Bronchial epithelial cell (primary cell): ENCODE measurements at regions not wholly inside any gene's neighbourhood (a gene's known extent, or its start where the extent isn't known, plus 50 kb on each side); places are given as distances from the start of the nearest gene placed in this dataset.

Experiments
- DNase-seq: peaks from one replicate; pipeline ENCODE4 v3.0.0-alpha.2; 2010; ENCODE audit warnings: low read depth
- FAIRE-seq: peaks from 2 replicates; lab custom pipeline; 2011; peaks lifted over from hg19 to GRCh38; lab: Jason Lieb, UNC
- H3K27me3 ChIP-seq: 2 replicates; pipeline ENCODE4 v1.5.1; 2011; ENCODE audit warnings: low read length; ENCODE audit not compliant: control insufficient read depth, insufficient read depth
- H3K36me3 ChIP-seq: 2 replicates; pipeline ENCODE4 v1.5.1; 2011; ENCODE audit warnings: low read length; ENCODE audit not compliant: control insufficient read depth, insufficient read depth
- H3K4me3 ChIP-seq: 2 replicates; pipeline ENCODE4 v1.5.1; 2011; ENCODE audit warnings: mild to moderate bottlenecking, low read depth, low read length, control low read depth
- TF ChIP-seq, protein P1 (sequence below): IDR thresholded peaks from 2 replicates; pipeline ENCODE4 v1.5.1; 2011; ENCODE audit warnings: mild to moderate bottlenecking, moderate library complexity, low read length, control low read depth, inconsistent platforms; ENCODE audit not compliant: insufficient read depth, severe bottlenecking

DNA sequence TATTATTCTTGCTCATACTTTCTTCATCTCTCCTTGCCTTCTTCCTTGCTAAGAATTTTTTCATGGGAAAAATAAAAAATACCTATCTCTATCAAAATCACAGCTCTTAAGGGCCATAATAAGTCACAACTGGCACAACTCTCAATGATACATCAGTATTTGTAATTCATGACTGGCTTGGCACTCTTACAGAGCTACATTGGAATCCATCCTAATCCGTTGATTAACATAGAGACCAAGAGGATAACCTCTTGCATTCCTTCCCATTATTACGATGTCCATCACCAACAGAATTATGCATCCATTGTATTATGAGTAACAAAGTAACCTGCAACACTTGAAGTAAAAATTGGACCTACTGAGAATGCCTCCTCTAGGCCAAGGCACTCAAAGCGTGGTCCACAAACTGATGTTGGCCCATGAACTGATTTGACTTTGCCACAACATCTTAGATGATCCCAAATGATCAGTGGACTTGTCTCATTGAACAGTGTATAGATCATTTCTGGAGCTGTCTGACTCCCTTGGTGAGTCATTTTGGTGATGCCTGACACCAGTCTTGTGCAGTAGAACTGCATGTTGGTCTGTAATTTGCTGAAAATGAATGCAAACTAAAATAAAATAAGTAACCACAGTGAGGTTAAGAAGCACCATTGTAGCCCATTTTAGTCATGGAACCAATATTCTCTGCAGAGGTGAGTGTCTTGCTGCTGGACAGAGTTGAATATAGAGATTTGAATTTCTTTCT is 163.2 kb downstream of the AXIN2 start:
- Histone ChIP-seq H3K36me3 (no peaks in the 10 kb centered on the region), H3K27me3 (no peaks in the 10 kb centered on the region), H3K4me3 (no peak overlapping the region)
- no peak for DNase-seq
- TF ChIP-seq, protein P1, sequence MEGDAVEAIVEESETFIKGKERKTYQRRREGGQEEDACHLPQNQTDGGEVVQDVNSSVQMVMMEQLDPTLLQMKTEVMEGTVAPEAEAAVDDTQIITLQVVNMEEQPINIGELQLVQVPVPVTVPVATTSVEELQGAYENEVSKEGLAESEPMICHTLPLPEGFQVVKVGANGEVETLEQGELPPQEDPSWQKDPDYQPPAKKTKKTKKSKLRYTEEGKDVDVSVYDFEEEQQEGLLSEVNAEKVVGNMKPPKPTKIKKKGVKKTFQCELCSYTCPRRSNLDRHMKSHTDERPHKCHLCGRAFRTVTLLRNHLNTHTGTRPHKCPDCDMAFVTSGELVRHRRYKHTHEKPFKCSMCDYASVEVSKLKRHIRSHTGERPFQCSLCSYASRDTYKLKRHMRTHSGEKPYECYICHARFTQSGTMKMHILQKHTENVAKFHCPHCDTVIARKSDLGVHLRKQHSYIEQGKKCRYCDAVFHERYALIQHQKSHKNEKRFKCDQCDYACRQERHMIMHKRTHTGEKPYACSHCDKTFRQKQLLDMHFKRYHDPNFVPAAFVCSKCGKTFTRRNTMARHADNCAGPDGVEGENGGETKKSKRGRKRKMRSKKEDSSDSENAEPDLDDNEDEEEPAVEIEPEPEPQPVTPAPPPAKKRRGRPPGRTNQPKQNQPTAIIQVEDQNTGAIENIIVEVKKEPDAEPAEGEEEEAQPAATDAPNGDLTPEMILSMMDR: no peak
- no peak for FAIRE-seq

DNA sequence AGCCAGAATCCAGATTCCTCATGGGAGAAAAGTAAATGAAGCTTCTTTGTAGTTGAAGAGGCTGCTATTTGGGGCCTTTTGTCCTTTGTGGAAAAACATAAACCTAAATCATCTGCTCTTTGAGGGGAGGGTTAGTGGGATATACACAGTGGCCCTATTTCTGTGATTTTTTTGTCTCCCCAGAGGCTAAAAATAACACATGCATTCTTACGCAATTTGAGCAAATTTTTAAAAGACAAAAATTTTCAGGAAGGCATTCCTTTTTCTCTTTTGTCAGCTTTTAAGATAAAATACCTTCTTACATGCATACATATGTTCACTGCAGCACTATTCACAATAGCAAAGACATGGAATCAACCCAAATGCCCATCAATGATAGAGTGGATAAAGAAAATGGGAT is 165.5 kb downstream of the AXIN2 start:
- H3K27me3 ChIP-seq: no peaks in the 10 kb centered on the region
- TF ChIP-seq, protein P1: no peak
- DNase-seq: no peak
- no peaks in the 10 kb centered on the region for H3K36me3 ChIP-seq
- FAIRE-seq: no peak
- no peak overlapping the region for H3K4me3 ChIP-seq

DNA sequence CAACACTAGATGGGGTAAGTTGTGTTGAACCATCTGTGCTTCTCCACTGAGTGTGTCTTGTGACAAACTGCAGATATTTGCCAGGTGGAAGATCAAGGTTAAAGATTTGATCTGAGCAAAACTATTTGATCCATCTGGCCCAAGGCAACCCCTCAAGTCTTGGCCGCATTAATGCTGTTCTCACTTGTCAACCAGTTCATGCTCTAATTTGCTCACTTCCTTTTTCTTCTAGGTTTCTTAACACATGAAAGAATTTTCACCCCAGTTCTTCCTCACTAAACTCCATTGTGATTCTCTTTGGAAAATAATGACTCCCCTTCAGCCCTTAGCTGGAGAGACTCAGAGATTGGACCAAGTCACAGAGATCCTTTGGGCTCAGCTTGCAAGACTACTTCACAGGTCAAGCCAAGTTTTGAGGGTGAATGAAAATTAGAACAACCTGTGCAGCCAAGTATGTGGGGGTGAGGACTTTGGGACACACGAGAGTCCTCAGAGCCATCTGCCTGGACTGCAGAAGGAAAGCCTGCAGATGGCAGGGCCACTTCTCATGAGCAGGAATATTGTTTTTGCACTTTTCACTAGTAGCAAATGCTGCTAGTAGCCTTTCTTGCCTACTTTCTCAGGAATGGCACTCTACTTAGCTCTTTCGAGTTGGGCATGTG is 166.5 kb downstream of the AXIN2 start:
- H3K36me3 ChIP-seq: no peaks in the 10 kb centered on the region
- no peak for DNase-seq
- TF ChIP-seq, protein P1: no peak
- no peak for FAIRE-seq
- no peaks in the 10 kb centered on the region for H3K27me3 ChIP-seq
- H3K4me3 ChIP-seq: no peak overlapping the region

DNA sequence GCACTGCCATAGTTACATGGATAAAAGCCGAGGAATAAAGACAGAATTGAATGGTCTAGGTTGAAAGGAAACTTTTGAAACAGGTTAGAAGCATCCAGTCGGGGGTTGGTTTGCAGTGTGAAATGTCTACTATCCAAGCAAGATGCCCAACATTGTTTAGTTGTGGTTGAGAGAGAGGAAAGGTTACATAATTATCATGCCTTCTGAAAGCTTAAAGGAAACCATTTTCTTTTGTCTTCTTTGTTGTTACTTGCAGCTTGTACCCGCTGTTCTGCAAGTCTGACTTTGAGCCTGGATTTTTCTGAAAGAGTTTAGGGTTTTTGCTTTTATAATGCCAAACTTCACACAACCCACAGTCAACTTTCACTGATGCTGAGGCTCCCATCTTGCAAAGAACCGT is 167.9 kb downstream of the AXIN2 start:
- FAIRE-seq: no peak
- H3K27me3 ChIP-seq: no peaks in the 10 kb centered on the region
- TF ChIP-seq, protein P1: no peak

DNA sequence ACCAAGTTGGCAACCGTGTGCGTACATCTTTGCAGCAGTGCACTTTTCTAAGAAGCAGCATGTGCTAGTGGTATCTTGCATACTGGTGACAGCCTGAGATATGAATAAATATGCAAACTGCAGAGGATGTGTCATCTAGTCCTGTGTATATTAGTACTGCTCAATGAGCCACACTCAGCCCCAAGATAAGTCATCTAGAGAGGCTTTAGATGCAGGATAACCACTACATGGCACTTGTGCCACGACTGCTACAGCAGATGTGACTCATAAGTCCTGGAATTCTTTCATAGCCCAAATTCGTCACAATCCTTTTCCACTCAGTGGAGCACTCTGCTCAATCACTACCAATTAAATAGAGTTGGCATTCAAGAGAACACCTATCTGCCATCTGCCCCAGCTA is 171.5 kb downstream of the AXIN2 start:
- DNase-seq: peak; percentile 31
- no peak for FAIRE-seq
- no peaks in the 10 kb centered on the region for H3K27me3 ChIP-seq

More for the DNA sequence above, 167.9 kb downstream of the AXIN2 start:
- Histone ChIP-seq H3K4me3 (no peak overlapping the region), H3K36me3 (no peaks in the 10 kb centered on the region)
- DNase-seq: no peak

More for the DNA sequence above, 171.5 kb downstream of the AXIN2 start:
- H3K4me3 ChIP-seq: no peak overlapping the region
- TF ChIP-seq, protein P1: no peak
- no peaks in the 10 kb centered on the region for H3K36me3 ChIP-seq
